Cardiac muscle cell (in vitro differentiated cells and primary cell): ENCODE measurements at regions not wholly inside any gene's neighbourhood (a gene's known extent, or its start where the extent isn't known, plus 50 kb on each side); places are given as distances from the start of the nearest gene placed in this dataset.

Experiments used
- DNase-seq, 2 donors: peaks; one replicate each; pipeline versions ENCODE4 v3.0.0 to v3.0.0-alpha.2; 2010 to 2017; ENCODE audit warnings: low read depth in 1 of 2, low spot score in 1 of 2
- H3K27ac ChIP-seq: fragments of 200-600 bp; sonication (generic); 2 replicates; pipeline ENCODE4 v1.5.1; 2016
- H3K27me3 ChIP-seq: fragments of 200-600 bp; sonication (generic); 2 replicates; pipeline ENCODE4 v1.6.0; 2016; ENCODE audit warnings: control low read depth
- H3K36me3 ChIP-seq: fragments of 200-600 bp; sonication (generic); 2 replicates; pipeline ENCODE4 v1.5.1; 2016; ENCODE audit warnings: control low read depth
- H3K4me1 ChIP-seq: fragments of 200-600 bp; sonication (generic); 2 replicates; pipeline ENCODE4 v1.8.1; 2017; ENCODE audit warnings: low read depth, mild to moderate bottlenecking, mixed run types
- H3K4me3 ChIP-seq: fragments of 200-600 bp; sonication (generic); 2 replicates; pipeline ENCODE4 v1.5.1; 2016; ENCODE audit warnings: mild to moderate bottlenecking
- H3K9me3 ChIP-seq: fragments of 200-600 bp; sonication (generic); 2 replicates; pipeline ENCODE4 v1.5.1; 2017; ENCODE audit warnings: low read depth, mild to moderate bottlenecking, control low read depth
- TF ChIP-seq, protein P1 (sequence below): IDR thresholded peaks from 2 replicates; pipeline ENCODE4 v1.5.1; 2012; ENCODE audit warnings: low read depth, mild to moderate bottlenecking, low read length

DNA sequence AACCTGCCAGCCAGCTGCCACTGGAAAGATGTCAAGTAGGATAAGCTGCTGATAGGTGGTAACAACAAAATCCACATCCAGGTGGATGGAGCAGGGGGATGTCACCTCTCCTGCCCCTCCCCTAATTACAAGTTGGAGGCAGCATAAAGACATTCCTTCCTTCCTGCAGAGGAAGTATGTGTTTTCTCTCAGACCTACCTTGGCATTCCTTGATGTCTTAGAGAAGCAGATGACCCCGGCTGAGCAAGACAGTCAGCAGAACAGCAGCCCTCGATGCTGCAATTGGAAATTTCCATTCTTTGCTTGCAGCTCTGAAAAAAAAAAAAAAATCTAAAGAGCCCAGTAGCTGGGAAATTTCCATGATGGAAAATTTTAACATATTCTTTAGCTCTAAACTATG lies 137.5 kb upstream of the MKLN1 start:
- DNase-seq: no peak
- no peak overlapping the region for H3K27ac ChIP-seq
- H3K4me1 ChIP-seq: no peaks in the 10 kb centered on the region
- TF ChIP-seq, protein P1, sequence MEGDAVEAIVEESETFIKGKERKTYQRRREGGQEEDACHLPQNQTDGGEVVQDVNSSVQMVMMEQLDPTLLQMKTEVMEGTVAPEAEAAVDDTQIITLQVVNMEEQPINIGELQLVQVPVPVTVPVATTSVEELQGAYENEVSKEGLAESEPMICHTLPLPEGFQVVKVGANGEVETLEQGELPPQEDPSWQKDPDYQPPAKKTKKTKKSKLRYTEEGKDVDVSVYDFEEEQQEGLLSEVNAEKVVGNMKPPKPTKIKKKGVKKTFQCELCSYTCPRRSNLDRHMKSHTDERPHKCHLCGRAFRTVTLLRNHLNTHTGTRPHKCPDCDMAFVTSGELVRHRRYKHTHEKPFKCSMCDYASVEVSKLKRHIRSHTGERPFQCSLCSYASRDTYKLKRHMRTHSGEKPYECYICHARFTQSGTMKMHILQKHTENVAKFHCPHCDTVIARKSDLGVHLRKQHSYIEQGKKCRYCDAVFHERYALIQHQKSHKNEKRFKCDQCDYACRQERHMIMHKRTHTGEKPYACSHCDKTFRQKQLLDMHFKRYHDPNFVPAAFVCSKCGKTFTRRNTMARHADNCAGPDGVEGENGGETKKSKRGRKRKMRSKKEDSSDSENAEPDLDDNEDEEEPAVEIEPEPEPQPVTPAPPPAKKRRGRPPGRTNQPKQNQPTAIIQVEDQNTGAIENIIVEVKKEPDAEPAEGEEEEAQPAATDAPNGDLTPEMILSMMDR: no peak
- H3K36me3 ChIP-seq: no peaks in the 10 kb centered on the region
- no peak overlapping the region for H3K4me3 ChIP-seq
- no peaks in the 10 kb centered on the region for H3K27me3 ChIP-seq
- H3K9me3 ChIP-seq: no peaks in the 10 kb centered on the region

DNA sequence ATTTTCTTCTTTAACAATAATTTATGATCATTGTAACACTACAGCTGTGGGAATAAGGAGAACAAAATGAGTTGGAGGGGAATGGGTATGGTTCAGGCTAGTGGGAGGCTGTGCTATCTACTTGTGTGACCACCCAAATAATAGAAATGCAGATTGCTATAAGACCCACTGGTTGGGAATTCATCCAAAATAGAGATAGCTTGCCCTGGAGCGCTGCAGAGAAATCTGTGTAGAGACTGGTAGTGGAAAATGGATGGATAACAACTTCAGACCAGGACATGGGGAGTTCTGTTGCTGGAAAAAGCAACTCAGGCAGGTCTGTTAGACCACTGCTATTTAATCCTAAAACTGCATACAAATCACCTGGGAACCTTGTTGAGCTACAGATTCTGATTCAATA lies 137.1 kb upstream of the MKLN1 start:
- Histone ChIP-seq H3K36me3 (no peaks in the 10 kb centered on the region), H3K27me3 (no peaks in the 10 kb centered on the region), H3K9me3 (no peaks in the 10 kb centered on the region), H3K4me1 (no peaks in the 10 kb centered on the region), H3K4me3 (no peak overlapping the region), H3K27ac (no peak overlapping the region)
- no peak for DNase-seq
- TF ChIP-seq, protein P1: no peak

DNA sequence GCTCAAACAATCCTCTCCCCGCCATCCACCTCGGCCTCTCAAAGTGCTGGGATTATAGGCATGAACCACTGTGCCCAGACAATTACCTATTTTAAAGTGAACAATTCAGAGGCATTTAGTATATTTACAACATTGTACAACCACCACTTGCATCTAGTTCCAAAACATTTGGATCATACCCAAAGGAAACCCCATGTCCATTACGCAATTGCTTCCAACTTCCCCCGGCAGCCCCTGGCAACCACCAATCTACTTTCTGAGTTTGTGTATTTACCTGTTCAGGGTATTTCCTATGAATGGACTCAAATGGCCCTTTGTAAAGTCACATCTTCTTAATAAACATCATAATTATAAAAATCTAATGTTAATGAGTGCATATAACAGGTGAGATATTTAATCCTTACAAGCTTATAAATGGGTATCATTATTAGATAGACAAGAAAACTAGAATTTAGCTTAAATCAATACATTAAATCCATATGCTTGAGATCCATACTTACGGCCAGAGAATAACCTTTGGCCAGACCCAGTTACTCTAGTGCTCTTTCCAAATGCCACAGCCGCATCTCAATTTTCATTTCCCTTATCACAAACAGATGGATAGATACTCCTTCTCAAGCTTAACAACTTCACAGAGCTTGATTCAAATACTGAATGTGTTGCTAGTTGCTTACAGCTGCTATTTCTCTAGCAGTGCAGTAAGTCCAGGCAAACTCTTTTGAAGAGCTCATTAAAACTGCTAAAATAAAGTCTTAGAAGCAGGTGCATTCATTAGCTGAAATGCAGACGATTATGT lies 133.4 kb upstream of the MKLN1 start:
- Histone ChIP-seq H3K4me3 (no peak overlapping the region), H3K9me3 (no peaks in the 10 kb centered on the region)
- TF ChIP-seq, protein P1: no peak

DNA sequence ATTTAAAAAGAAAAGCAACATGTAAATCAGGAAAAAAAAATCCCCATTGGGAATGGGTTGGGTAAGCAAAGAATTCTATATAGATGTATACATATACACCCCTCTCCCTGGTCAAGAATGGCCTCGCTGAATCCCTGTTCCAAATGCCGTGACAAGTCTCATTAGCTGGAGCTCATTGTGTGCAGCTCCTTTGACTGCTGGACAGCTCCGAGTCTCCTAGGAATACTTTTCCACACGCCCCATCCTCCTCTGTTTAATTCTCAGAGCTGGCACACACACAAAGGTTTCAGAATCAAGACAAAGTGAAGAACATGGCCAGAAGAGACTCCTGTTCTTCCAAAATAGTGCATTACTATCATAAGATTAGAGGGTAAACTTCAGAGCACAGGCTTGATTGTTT lies 130.9 kb upstream of the MKLN1 start:
- TF ChIP-seq, protein P1: no peak
- H3K27ac ChIP-seq: no peak overlapping the region
- peak; percentile 62 to 78 for DNase-seq
- no peaks in the 10 kb centered on the region for H3K36me3 ChIP-seq
- no peak overlapping the region for H3K4me3 ChIP-seq
- H3K27me3 ChIP-seq: no peaks in the 10 kb centered on the region
- H3K4me1 ChIP-seq: no peaks in the 10 kb centered on the region
- H3K9me3 ChIP-seq: no peaks in the 10 kb centered on the region

More for the DNA sequence above, 133.4 kb upstream of the MKLN1 start:
- no peaks in the 10 kb centered on the region for H3K4me1 ChIP-seq
- no peaks in the 10 kb centered on the region for H3K27me3 ChIP-seq
- DNase-seq: peak in 1 of 2 donors; percentile 46
- no peak overlapping the region for H3K27ac ChIP-seq
- H3K36me3 ChIP-seq: no peaks in the 10 kb centered on the region

DNA sequence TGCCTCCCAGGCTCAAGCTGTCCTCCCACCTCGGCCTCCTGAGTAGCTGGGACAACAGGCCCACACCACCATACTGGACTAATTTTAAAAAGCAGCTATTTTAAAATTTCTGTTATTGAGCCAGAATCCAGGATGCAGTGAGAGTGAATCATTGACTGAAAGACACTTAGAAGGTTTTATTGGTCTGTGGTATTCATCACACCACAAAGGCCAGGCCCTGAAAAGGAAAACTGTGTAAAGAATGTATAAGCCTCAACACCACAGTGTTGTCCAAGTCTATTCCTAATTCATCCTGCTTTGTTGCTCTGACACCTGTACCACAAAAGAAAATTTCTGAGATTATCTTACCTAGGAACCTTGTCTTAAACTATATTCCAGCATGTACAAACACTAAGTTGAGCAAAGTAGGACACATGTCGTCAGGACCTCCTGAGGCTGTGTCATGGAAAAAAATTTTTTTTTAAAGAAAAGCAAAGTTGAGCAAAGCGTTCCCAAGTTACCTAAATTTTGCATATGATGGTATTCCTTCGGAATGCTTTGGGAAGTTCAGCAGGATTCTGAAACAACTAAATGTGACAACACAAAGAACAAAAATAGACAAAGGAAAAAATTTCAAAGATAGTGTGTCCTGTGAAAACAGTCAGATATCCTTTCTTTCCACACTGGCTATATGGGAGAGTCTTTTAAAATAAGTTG lies 129.6 kb upstream of the MKLN1 start:
- H3K36me3 ChIP-seq: no peaks in the 10 kb centered on the region
- TF ChIP-seq, protein P1: no peak
- DNase-seq: no peak

More for the DNA sequence above, 129.6 kb upstream of the MKLN1 start:
- no peaks in the 10 kb centered on the region for H3K27me3 ChIP-seq
- H3K4me3 ChIP-seq: no peak overlapping the region
- no peaks in the 10 kb centered on the region for H3K9me3 ChIP-seq
- no peaks in the 10 kb centered on the region for H3K4me1 ChIP-seq
- no peak overlapping the region for H3K27ac ChIP-seq
